ENCODE measurements at regions not wholly inside any gene's neighbourhood (a gene's known extent, or its start where the extent isn't known, plus 50 kb on each side); places are given as distances from the start of the nearest gene placed in this dataset.

GRCh38 chr2:238627899-238628298, 201.2 kb downstream of the ASB1 start:
- TF ChIP-seq, protein P1, sequence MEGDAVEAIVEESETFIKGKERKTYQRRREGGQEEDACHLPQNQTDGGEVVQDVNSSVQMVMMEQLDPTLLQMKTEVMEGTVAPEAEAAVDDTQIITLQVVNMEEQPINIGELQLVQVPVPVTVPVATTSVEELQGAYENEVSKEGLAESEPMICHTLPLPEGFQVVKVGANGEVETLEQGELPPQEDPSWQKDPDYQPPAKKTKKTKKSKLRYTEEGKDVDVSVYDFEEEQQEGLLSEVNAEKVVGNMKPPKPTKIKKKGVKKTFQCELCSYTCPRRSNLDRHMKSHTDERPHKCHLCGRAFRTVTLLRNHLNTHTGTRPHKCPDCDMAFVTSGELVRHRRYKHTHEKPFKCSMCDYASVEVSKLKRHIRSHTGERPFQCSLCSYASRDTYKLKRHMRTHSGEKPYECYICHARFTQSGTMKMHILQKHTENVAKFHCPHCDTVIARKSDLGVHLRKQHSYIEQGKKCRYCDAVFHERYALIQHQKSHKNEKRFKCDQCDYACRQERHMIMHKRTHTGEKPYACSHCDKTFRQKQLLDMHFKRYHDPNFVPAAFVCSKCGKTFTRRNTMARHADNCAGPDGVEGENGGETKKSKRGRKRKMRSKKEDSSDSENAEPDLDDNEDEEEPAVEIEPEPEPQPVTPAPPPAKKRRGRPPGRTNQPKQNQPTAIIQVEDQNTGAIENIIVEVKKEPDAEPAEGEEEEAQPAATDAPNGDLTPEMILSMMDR (IDR thresholded peaks at IDR 0.05; ENCODE audit: control insufficient read depth, extremely low read depth, insufficient read depth): no peak
- H3K4me3 ChIP-seq (ENCODE audit: low read depth, low read length): no peak overlapping the region
- DNase-seq (ENCODE audit: low read depth): no peak

DNA sequence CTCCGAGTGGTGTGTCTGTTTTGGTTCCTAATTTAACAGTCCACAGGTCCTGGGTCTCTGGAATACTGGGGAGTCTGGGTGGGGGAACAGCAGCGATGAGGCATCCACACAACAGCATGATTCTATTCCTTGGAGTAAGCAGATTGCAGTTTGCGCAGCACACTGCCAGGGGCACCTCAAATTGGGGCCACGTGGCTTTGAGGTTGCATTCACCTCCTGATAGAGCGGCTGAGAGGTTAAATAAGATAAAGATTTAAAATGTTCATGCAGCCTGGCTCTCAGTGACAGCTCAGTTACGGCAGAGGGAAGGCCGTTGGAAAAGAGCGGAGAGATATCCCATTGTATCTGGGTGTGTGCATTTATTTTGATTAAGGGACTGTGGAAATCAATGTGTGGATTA, 202.3 kb downstream of the ASB1 start:
- no peak for DNase-seq (ENCODE audit: low read depth)
- TF ChIP-seq, protein P1 (IDR thresholded peaks at IDR 0.05; ENCODE audit: control insufficient read depth, extremely low read depth, insufficient read depth): no peak
- no peak overlapping the region for H3K4me3 ChIP-seq (ENCODE audit: low read depth, low read length)

DNA sequence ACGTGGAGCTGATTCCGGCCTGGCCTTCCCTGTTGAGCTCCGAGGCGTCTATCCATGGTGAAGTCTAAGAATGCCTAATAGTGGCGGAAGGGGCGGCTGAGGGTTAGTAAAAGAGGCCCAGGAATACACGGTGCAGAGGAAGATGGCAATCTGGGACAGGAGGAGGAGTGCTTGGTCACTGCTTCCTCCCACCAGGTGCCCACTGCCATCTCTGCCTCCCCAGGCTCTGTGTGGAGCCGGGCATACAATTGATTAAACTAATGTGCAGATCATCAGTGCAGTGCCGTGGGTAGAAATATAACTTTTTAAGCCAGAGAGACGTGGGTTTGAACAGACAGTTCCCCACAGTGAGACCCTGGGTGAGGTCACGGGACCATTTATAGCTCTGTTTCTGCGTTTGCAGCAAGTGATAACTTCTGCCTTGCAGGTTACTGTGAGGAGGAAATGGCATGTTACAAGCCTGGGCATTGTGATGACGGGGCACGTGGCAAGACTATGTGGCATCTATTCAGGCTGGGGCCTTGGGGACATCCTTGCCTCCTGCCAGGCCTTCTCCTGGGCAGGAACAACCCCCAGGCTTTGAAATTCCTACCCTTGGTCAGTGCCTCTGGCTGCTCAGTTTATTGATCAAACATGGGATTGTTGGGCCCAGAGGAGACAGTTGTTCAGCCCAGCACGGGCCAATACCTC, 204.9 kb downstream of the ASB1 start:
- TF ChIP-seq, protein P1 (IDR thresholded peaks at IDR 0.05; ENCODE audit: control insufficient read depth, extremely low read depth, insufficient read depth): no peak
- DNase-seq (ENCODE audit: low read depth): no peak
- no peak overlapping the region for H3K4me3 ChIP-seq (ENCODE audit: low read depth, low read length)

DNA sequence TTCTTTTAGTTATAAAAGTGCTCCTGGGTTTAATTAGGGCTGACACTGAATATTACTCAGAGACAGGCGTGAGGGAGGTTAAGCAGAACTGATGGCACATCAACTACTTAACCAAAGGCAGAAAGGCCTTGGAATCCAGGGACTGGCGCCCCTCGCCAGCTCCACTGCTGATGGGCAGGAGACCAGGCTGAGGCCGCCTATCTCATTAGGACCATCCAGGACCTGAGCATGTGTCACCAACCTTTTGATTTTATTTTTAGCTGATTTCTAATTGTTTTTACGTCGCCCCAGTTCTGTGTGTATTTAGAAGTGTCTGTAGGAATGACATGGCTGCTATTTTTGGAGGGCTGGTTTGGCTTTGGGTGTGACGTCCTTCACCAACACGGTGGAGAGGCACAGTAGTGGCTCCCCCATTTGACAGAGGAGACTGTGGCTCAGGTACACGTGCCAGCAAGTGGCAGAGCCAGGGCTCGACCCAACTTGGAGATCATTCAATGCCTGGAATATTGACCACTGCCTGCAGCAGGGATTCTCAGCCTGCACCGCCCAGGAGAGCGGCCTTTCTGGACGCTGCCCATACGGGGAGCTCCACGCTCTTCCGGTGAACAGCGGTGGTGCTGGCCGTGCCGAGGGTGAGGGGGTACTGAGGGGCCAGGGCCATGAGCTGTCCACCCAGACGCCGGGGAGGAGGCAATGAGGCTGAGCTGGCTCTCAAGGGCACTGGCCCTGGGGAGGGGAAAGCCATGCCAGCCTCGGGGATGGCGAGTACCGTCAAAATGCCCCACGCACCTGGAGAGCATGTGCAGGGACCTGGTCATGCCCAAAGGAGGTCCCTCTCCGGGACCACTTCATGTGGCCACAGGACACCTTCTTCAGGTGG, 205.7 kb downstream of the ASB1 start:
- TF ChIP-seq, protein P1 (IDR thresholded peaks at IDR 0.05; ENCODE audit: control insufficient read depth, extremely low read depth, insufficient read depth): no peak
- no peak overlapping the region for H3K4me3 ChIP-seq (ENCODE audit: low read depth, low read length)
- DNase-seq (ENCODE audit: low read depth): no peak

DNA sequence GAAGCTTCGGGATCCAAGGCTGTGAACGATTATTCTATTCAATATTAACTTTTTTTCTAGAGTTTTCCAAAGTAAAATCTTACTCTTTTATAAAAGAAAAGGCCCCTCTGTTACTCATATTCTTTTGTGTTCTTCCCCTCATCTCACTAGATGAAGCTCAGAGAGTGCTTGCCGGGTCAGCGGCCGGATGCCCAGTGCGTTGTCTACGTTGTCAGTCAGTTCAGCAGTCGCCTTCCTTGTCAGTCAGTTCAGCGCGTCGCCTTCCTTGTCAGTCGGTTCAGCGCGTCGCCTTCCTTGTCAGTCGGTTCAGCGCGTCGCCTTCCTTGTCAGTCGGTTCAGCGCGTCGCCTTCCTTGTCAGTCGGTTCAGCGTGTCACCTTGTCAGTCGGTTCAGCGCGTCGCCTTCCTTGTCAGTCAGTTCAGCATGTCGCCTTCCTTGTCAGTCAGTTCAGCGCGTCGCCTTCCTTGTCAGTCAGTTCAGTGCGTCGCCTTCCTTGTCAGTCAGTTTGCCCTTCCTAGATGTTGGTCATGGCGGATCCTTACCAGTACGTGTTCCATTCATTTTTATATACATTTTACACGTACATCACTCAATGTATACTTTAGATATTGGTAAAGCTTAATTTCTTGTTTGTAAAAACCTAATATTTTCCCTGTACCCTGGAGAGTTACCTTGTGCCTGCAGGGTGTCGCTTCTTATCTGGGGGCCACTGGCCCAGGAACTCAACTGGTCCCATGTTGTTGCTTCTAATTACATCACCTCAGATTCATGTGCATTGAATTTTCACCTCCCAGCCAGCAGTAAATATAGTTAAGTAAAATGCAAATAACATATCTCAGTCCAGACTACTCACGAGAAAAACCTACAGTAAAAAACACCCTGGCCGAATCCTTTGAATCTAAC, 206.9 kb downstream of the ASB1 start:
- H3K4me3 ChIP-seq (ENCODE audit: low read depth, low read length): no peak overlapping the region
- no peak for DNase-seq (ENCODE audit: low read depth)
- TF ChIP-seq, protein P1 (IDR thresholded peaks at IDR 0.05; ENCODE audit: control insufficient read depth, extremely low read depth, insufficient read depth): no peak

- H3K4me3 ChIP-seq (ENCODE audit: low read depth, low read length): no peak overlapping the region
- TF ChIP-seq, protein P1 (IDR thresholded peaks at IDR 0.05; ENCODE audit: control insufficient read depth, extremely low read depth, insufficient read depth): no peak
- DNase-seq (ENCODE audit: low read depth): no peak
Observed at GRCh38 chr2:238634701-238635357, 208.1 kb downstream of the ASB1 start.
